Neural progenitor cell (in vitro differentiated cells): ENCODE measurements at regions not wholly inside any gene's neighbourhood (a gene's known extent, or its start where the extent isn't known, plus 50 kb on each side); places are given as distances from the start of the nearest gene placed in this dataset.
A peak's percentile ranks its signal among the peaks of the same experiment; 100 is the strongest.

Experiments used
- DNase-seq: peaks from one replicate; pipeline ENCODE4 v3.0.0-alpha.2; 2016; ENCODE audit warnings: low spot score
- H2AFZ ChIP-seq: fragments of 200-600 bp; sonication (generic); replicated peaks from 2 replicates; pipeline ENCODE4 v1.6.1; 2016; ENCODE audit warnings: antibody characterized with exemption
- H3F3A ChIP-seq: fragments of 200-600 bp; sonication (generic); 2 replicates; pipeline ENCODE4 v1.6.1; 2016; ENCODE audit warnings: antibody characterized with exemption, low read depth
- H3K27ac ChIP-seq: fragments of 200-600 bp; sonication (generic); 2 replicates; pipeline ENCODE4 v1.5.1; 2016; ENCODE audit warnings: mild to moderate bottlenecking
- H3K27me3 ChIP-seq: fragments of 200-600 bp; sonication (generic); 2 replicates; pipeline ENCODE4 v1.6.1; 2016; ENCODE audit warnings: mild to moderate bottlenecking, moderate library complexity
- H3K36me3 ChIP-seq: fragments of 200-600 bp; sonication (generic); 2 replicates; pipeline ENCODE4 v1.5.1; 2016
- H3K4me1 ChIP-seq: fragments of 200-600 bp; sonication (generic); 2 replicates; pipeline ENCODE4 v1.6.1; 2016; ENCODE audit warnings: mixed run types
- H3K4me2 ChIP-seq: fragments of 200-600 bp; sonication (generic); 2 replicates; pipeline ENCODE4 v1.6.1; 2016
- H3K4me3 ChIP-seq: fragments of 200-600 bp; sonication (generic); 2 replicates; pipeline ENCODE4 v1.5.1; 2016
- H3K79me2 ChIP-seq: fragments of 200-600 bp; sonication (generic); 2 replicates; pipeline ENCODE4 v1.6.1; 2016; ENCODE audit warnings: low read depth
- H3K9ac ChIP-seq: fragments of 200-600 bp; sonication (generic); 2 replicates; pipeline ENCODE4 v1.6.1; 2016
- H3K9me3 ChIP-seq: fragments of 200-600 bp; sonication (generic); 2 replicates; pipeline ENCODE4 v1.5.1; 2016; ENCODE audit warnings: low read depth
- H4K20me1 ChIP-seq: fragments of 200-600 bp; sonication (generic); 2 replicates; pipeline ENCODE4 v1.6.1; 2016; ENCODE audit warnings: low read depth
- H3K27ac Mint-ChIP-seq: 3 replicates; pipeline ENCODE4 v1.8.0; 2021; ENCODE audit warnings: mixed read lengths
- H3K27me3 Mint-ChIP-seq: 2 replicates; pipeline ENCODE4 v1.8.0; 2022; ENCODE audit warnings: low read depth, mild to moderate bottlenecking, inconsistent platforms, moderate library complexity, mixed read lengths; ENCODE audit not compliant: insufficient read depth
- H3K36me3 Mint-ChIP-seq: 3 replicates; pipeline ENCODE4 v1.8.0; 2021; ENCODE audit warnings: mixed read lengths
- H3K4me1 Mint-ChIP-seq: 3 replicates; pipeline ENCODE4 v1.8.0; 2021; ENCODE audit warnings: mixed read lengths
- H3K4me3 Mint-ChIP-seq: 3 replicates; pipeline ENCODE4 v1.8.0; 2021; ENCODE audit warnings: mild to moderate bottlenecking, moderate library complexity, mixed read lengths
- H3K9me3 Mint-ChIP-seq: 3 replicates; pipeline ENCODE4 v1.8.0; 2020; ENCODE audit warnings: mixed read lengths
- CTCF ChIP-seq: fragments of 200-600 bp; sonication (generic); IDR thresholded peaks from 2 replicates; pipeline ENCODE4 v1.5.1; 2017; ENCODE audit warnings: antibody characterized with exemption, mild to moderate bottlenecking
- EZH2 ChIP-seq: fragments of 200-600 bp; sonication (generic); IDR thresholded peaks from 2 replicates; pipeline ENCODE4 v1.6.1; 2017; ENCODE audit warnings: antibody characterized with exemption, mild to moderate bottlenecking, moderate library complexity
- EZH2phosphoT487 ChIP-seq: fragments of 200-600 bp; sonication (generic); IDR thresholded peaks from 2 replicates; pipeline ENCODE4 v1.6.1; 2017; ENCODE audit warnings: antibody characterized with exemption

DNA sequence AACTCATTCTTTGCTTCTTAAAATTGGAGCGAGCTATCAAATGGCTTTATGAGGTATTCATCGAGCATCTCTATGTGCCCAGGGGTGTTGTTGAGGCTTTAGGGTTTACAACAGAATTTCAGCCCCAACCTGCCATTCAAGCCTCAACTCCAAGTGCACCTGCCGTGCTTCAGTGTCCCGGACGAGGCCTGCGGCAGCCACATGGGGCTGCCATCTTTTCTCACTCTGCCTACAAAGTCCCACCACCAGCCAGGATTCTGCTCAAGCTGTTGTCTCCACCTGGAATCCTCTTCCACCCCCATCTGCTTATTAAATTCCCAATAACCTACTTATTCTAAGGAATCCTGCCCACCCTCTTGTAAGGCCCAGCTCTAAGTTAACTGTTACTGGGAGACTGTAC, 242.4 kb downstream of the OPA1 start:
- no peaks in the 10 kb centered on the region for H3K36me3 Mint-ChIP-seq
- Histone ChIP-seq H2AFZ (no peak overlapping the region), H3K9me3 (no peaks in the 10 kb centered on the region), H3K4me3 (no peak overlapping the region), H3K9ac (no peak overlapping the region), H3K27me3 (no peaks in the 10 kb centered on the region), H3K4me1 (no peaks in the 10 kb centered on the region), H3F3A (no peaks in the 10 kb centered on the region), H3K79me2 (no peaks in the 10 kb centered on the region), H3K36me3 (no peaks in the 10 kb centered on the region), H3K27ac (no peak overlapping the region), H4K20me1 (no peaks in the 10 kb centered on the region), H3K4me2 (no peak overlapping the region)
- peaks cover 7% of the 10 kb centered on the region for H3K27me3 Mint-ChIP-seq
- peak overlapping the region; percentile 36 for H3K4me3 Mint-ChIP-seq
- H3K27ac Mint-ChIP-seq, result no peak overlapping the region
- DNase-seq, result no peak
- no peak for TF ChIP-seq CTCF
- no peak for TF ChIP-seq EZH2phosphoT487
- no peak for TF ChIP-seq EZH2
- H3K4me1 Mint-ChIP-seq, result peaks cover 6% of the 10 kb centered on the region
- H3K9me3 Mint-ChIP-seq, result peaks cover 2% of the 10 kb centered on the region

DNA sequence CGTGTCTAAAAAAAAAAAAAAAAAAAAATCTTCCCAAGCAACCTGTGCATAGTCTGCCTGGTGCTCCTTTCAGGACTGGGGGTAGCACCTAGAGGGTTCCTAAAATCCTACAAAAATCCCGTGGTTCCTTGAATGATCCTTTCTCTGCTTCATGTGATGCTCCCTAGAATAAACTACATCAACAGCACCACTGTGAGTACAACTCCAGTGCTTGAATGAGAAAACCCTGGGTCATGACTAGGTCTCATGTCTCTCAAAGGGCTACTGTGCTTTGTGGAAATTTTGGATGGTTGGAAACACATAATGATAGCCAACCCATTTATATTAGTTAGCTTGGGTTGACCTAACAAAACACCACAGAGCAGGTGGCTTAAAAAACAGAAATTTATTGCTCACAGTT, 243.5 kb downstream of the OPA1 start:
- H3F3A ChIP-seq, result no peaks in the 10 kb centered on the region
- no peaks in the 10 kb centered on the region for H3K27me3 ChIP-seq
- H3K9me3 ChIP-seq, result no peaks in the 10 kb centered on the region
- H3K36me3 ChIP-seq, result no peaks in the 10 kb centered on the region
- H4K20me1 ChIP-seq, result no peaks in the 10 kb centered on the region
- peaks cover 2% of the 10 kb centered on the region for H3K4me1 Mint-ChIP-seq
- no peaks in the 10 kb centered on the region for H3K4me1 ChIP-seq
- no peaks in the 10 kb centered on the region for H3K79me2 ChIP-seq
- H3K27me3 Mint-ChIP-seq, result peaks cover 5% of the 10 kb centered on the region
- H3K9me3 Mint-ChIP-seq, result peaks cover 2% of the 10 kb centered on the region
- no peak overlapping the region for H3K27ac ChIP-seq
- no peaks in the 10 kb centered on the region for H3K36me3 Mint-ChIP-seq
- DNase-seq, result no peak
- H2AFZ ChIP-seq, result no peak overlapping the region
- H3K4me2 ChIP-seq, result no peak overlapping the region
- H3K4me3 ChIP-seq, result no peak overlapping the region
- H3K9ac ChIP-seq, result no peak overlapping the region
- no peak overlapping the region for H3K4me3 Mint-ChIP-seq
- no peak overlapping the region for H3K27ac Mint-ChIP-seq
- TF ChIP-seq CTCF (no peak), EZH2 (no peak), EZH2phosphoT487 (no peak)

GRCh38 chr3:193836918-193837317, 243.9 kb downstream of the OPA1 start:
- TF ChIP-seq CTCF (no peak), EZH2phosphoT487 (no peak), EZH2 (no peak)
- Histone ChIP-seq H3K9ac (no peak overlapping the region), H3K27ac (no peak overlapping the region), H3K36me3 (no peaks in the 10 kb centered on the region), H3K79me2 (no peaks in the 10 kb centered on the region), H2AFZ (no peak overlapping the region), H3K4me2 (no peak overlapping the region), H3K4me3 (no peak overlapping the region), H3K9me3 (no peaks in the 10 kb centered on the region), H4K20me1 (no peaks in the 10 kb centered on the region), H3K27me3 (no peaks in the 10 kb centered on the region), H3K4me1 (no peaks in the 10 kb centered on the region), H3F3A (no peaks in the 10 kb centered on the region)
- Mint-ChIP-seq H3K36me3 (no peaks in the 10 kb centered on the region), H3K4me1 (peaks cover 2% of the 10 kb centered on the region), H3K9me3 (peaks cover 4% of the 10 kb centered on the region), H3K4me3 (no peak overlapping the region), H3K27me3 (peaks cover 5% of the 10 kb centered on the region), H3K27ac (no peak overlapping the region)
- DNase-seq, result no peak
